ACHN (cell line): ENCODE measurements at regions not wholly inside any gene's neighbourhood (a gene's known extent, or its start where the extent isn't known, plus 50 kb on each side); places are given as distances from the start of the nearest gene placed in this dataset.
A peak's percentile ranks its signal among the peaks of the same experiment; 100 is the strongest.

Experiments used
- DNase-seq: peaks from one replicate; pipeline ENCODE4 v3.0.0-alpha.2; 2015
- in situ Hi-C: cut with HindIII; loops from 2 replicates; pipeline ENCODE4 v1.10.0; 2017; ENCODE audit warnings: low sequenced_read_pairs, low pct_ligation_motif_present, low pct_unique_long_range_greater_than_20kb

DNA sequence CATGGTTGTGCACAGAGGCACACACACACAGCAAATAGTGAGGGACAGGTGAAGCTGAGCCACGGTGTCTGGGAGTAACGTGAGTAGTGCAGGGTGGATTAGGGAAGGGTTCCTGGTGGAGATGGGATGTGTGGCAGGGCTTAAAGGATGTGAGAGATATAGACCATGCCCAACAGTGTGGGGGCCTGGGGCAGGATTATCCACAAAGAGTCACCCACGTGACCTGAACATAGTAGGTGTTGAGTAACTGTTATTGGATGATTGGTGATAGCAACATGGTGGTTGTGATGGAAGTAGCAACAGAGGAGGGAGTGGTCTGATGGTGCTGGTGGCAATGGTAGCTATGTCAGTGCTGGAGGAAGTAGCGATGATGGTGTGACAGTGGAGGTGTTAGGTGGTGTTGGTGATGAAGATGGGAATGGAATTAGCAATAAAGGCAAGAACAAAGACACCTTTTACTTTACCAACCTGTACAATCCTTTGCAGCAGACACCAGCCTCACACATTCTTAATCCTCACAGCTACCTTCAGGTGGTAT lies 135.1 kb downstream of the MRPL14 start:
- DNase-seq: no peak
- in situ Hi-C loops: no loop called here

DNA sequence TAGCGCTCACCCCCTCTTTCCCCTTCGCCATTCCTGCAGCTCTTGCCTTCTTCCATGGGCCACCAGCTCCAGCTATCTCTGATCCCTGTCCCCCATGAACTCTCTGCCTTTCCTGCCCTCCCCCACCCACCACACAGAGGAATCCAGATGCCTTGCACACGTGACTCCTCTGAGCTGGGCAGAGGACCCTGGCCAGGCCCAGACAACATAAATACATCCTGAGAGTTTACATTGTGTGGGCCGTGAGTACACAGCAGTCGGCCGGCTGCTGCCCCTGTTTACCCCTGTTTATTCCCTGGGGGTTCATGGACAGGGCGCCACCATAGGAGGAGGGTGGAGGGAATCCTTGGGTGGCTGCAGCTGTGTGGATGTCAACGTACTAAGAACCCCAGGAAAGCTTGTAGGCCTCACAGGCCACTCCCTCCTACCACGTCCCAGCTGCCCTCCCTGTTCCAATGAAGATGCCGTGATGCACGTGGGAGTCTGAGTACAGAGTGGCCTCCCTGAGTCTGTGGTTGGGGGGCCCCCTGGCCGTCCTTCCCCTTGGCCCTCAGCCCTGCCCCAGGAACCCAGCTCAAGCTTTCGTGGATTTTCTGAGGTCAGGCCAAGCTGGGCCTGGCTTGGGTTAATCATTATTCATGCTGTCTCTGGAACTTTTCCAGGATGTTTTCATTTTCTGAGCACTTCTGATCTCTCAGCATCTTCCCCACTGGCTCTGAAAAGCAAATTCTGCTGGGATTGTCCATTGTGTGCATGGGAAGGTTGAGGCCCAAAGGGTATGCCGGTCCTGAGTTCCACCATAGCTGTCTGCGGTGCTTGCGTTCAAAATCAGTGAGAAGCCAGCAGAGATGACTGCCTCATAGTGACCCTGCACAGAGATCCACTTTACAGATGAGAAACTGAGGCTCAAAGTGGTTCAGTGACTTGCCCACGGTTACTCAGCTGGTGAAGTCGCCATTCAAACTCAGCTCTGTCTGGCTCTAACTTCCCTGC lies 136.3 kb downstream of the MRPL14 start:
- peak; percentile 66 for DNase-seq
- in situ Hi-C loops: no loop called here

- in situ Hi-C loops: no loop called here
- DNase-seq: no peak
These were observed 137.0 kb downstream of the MRPL14 start for GRCh38 chr6:43990275-43990626.

- in situ Hi-C loops: no loop called here
- no peak for DNase-seq
These were observed 137.6 kb downstream of the MRPL14 start for GRCh38 chr6:43989581-43990146.

- no peak for DNase-seq
These were observed 138.5 kb downstream of the MRPL14 start for GRCh38 chr6:43988801-43989200.

DNA sequence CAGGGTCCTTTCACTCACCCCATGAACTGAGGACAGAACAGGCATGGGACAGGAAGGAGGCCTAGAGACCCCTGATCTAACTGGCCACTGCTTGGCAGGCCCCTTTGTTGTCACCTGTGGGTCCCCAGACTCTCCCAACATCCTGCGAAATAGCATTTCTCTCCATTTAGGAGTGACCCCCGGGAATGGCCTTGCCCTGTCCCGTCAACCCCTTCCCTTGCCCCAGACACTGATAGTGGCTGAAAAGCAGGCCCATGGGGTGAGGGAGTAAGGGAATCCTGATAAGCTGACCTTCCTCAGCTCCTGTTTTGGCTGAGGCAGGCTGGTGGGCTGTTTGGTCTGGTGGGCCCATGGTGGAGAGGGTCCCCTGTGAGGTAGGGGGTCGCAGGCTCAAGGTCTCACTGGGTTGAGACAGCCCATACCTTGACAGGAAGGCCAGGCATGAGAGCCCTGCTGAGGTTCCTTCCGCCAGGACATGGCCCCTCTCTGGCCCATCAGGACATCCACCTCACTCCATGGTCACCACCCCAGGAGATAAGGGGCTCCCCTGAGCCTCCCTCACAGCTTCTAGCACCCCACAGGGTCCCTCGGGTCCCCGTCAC lies 139.3 kb downstream of the MRPL14 start:
- no peak for DNase-seq
- in situ Hi-C loops: no loop called here

More at GRCh38 chr6:43988801-43989200, 138.5 kb downstream of the MRPL14 start:
- in situ Hi-C loops: no loop called here

DNA sequence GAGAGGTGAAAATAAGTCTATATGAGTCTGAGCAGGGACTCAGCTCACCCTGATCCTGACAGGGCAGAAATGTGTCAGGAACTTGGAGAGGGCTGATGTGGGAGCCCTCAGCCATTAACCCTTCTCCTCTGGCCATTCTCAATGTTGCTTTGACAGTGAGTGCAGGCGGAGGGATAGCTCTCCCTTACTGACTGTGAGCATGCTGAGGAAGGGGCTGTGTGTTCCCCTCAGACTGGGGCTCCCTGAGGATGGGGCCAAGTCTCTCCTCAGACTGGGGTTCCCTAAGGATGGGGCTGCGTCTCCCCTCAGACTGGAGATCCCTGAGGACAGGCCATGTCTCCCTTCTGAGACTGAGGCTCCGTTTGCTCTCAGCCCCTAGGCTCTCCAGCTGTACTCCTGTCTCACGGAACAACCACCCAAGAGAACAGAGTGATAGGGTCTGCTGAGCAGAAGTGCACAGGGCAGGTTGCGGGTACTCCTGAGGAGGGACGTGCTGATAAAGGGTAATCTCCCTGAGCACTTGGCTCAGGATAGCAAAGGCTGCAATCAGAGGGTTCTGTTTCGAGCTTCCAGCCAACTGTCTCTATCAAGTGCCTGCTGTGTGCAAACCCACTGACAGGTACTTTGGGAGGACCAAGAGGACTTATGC lies 141.0 kb downstream of the MRPL14 start:
- DNase-seq: no peak
- in situ Hi-C loops: no loop called here

GRCh38 chr6:43985329-43985728 lies 141.9 kb downstream of the MRPL14 start:
- in situ Hi-C loops: no loop called here
- DNase-seq: no peak

DNA sequence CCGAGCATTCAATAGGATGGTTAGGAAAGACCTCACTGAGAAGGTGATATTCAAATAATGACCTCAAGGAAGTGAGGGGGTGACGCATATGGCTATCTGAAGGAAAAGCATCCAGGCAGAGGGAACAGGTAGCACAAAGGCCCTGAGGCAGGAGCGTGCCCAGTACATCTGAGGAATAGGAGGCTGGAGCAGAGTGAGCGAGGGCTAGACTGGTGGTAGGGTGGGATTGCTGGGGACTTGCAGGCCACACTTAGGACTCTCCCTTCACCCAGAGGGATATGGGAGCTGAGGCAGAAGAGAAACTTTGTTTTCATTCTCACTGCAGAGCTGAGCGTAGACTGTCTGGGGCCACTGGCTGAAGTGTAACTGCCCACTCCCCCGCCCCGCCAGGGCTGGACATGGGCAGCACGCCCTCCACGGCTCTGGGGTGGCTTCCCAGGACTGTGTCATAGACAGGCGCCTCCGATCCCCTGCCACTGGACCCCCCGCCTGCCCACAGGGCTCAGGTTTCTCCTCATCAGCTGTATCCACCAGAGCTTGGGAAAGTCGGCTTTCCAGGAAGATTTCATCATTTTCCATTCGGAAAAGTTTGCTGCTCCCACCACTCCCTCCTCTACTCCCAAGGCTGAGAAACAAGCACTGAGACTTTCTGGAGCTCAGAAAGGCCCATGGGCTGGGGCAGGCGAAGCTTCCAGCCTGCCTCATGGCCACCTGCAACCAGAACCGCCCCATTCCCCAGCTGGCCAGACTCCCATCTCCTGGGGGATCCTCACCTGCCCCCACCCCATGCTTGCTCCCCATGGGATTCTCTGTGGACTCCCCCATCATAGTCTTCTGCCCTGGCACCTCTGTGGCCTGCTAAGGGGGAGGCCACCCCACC lies 142.6 kb downstream of the MRPL14 start:
- in situ Hi-C loops: no loop called here
- DNase-seq: no peak

- DNase-seq: no peak
- in situ Hi-C loops: no loop called here
These were observed 143.6 kb downstream of the MRPL14 start for GRCh38 chr6:43983632-43984031.

GRCh38 chr6:43983191-43983590 lies 144.1 kb downstream of the MRPL14 start:
- in situ Hi-C loops: no loop called here
- DNase-seq: no peak

DNA sequence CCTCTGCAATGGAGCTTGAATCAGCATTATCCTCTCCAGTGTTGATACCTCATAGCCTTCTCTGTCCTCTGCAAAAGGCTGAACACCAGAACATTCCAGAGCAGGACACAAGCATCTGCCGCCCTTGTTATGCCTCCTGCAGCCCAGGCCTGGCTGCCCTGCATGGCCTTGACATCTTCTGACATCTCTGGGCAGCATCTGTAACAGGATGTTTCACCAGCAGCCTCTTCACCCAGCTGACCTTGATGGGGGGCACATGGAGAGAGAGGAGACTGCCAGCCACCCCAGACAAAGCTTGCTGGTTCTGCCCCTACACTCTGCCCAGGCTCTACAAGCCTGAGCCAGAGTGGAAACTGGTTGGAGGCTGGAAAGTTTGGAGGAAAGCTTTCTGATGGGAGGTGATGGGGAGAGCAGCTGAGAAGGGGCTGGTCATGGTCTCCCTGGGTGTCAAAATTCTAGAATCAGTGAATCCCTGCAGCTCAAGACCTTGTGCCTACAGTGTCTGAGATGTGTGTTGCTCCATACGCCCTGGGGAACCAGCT lies 145.1 kb downstream of the MRPL14 start:
- in situ Hi-C loops: no loop called here
- no peak for DNase-seq

DNA sequence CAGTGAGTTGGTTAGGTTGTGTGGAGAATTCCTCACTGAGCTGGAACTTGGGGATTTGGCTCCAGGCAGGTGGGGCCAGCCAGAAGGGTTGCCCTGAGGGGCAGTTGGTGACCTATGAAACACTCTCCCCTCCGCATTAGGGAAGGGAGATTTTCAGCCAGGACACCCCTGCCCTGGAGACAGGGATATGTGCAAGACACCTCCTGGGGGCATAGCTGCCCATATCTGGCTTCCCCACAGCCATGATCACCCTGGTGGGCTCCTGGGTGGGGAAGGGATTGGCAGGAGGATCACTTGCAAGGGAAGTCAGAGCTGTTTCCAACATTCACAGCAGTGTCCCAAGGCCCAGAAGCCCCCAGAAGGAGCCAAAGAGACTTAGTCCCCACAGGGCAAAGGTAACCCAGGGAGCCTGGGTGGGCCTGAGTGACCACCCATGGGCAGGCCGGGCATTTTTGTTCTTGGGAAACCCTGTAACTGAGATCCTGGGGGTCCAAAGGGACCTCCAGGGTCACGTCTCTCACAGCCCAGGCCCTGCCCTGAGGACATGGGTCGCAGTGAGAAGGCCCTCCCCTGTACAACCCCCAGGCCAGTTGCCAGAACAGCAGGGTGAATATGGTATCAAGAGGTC lies 145.8 kb downstream of the MRPL14 start:
- DNase-seq: no peak
- in situ Hi-C loops: no loop called here

- in situ Hi-C loops: no loop called here
- DNase-seq: no peak
These were observed 147.1 kb downstream of the MRPL14 start for GRCh38 chr6:43980004-43980795.

DNA sequence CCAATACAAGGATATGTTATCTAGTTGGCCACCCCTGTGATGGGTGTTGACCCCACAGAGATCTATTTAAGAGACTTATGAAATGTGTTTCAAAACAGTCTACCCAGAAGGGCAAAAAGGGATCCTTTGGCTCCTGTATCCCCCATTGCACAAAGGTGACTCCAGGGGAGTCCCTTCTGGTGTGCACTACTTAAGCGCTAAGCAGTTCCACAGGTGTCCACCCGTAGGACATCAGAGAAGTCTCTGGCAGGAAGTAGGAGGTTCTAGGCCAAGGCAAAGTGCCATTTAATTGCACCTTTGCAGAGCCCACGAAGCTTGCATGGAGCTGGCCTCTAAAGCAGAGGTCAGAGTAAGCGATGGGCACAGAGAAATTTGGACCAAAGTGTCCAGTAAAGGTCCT lies 147.7 kb downstream of the MRPL14 start:
- in situ Hi-C loops: no loop called here
- DNase-seq: no peak

DNA sequence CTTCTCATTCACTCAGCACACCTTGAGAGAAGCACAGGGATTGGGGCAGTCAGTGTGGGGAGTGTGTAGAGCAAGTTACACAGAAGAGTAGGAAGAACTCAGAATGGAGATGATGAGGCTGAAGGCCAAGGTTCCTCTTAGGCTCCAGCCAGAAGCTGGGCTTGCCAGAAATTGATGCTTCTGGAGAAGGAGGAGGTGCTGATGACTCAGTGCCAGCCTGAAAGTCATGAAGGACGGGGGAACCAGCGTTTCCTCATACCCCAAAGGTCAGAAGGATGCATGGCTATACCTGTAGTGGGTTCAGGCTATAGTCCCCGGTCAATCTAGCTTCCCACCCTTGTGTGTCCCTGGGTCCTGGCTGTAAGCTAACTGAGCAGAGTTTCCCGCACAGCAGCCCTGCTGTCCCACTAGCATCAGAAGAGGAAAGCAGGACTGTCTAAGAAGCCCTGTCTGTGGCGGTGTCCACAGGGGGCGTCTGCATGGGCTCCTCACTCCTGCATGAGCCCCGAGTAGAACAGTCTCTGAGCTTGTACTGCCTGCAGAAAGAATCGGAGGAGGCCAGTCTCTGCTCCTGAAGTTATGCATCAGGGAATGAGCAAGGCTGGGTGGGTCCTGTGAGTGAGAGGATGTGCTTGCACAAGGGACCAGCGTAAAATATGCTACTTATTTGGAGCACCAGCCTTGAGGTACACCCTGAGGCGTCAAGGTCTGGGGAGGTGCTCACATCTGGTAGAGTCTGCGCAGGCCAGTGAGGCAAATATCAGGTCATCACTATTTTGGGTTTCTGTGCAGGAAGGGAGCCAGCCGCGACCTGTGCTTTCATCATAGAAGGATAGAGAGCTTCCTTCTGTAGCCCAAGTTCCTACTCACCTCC lies 148.5 kb downstream of the MRPL14 start:
- no peak for DNase-seq
- in situ Hi-C loops: no loop called here
